Right lobe of liver (tissue), 4 donors: ENCODE measurements at regions not wholly inside any gene's neighbourhood (a gene's known extent, or its start where the extent isn't known, plus 50 kb on each side); places are given as distances from the start of the nearest gene placed in this dataset.
A peak's percentile ranks its signal among the peaks of the same experiment; 100 is the strongest.

Experiments used
- CTCF ChIP-seq, 4 donors: fragments of 200-600 bp in 3 of 4; fragments of 450-650 bp in 1 of 4; IDR thresholded peaks; one replicate each; pipeline versions ENCODE4 v1.5.1 to v1.8.0; 2016 to 2022; ENCODE audit warnings: antibody characterized with exemption in 4 of 4, mild to moderate bottlenecking in 2 of 4
- POLR2A ChIP-seq: fragments of 450-650 bp; IDR thresholded peaks from one replicate; pipeline ENCODE4 v1.6.1; 2017; ENCODE audit warnings: antibody characterized with exemption, mild to moderate bottlenecking
- donor health status: DM: no; HTN: no; CAD: no.
- donor health status: DM: no; HTN: no; CAD: no.
- donor health status: DM: no; HTN: yes; CAD: no.

- TF ChIP-seq CTCF (IDR thresholded peaks at IDR 0.05) (peak; percentile 43 to 72 (median 62)), POLR2A (no peak)
These were observed 2084.3 kb downstream of the LRRC4C start for GRCh38 chr11:39374963-39375698.
